ENCODE measurements at regions not wholly inside any gene's neighbourhood (a gene's known extent, or its start where the extent isn't known, plus 50 kb on each side); places are given as distances from the start of the nearest gene placed in this dataset.
A peak's percentile ranks its signal among the peaks of the same experiment; 100 is the strongest.

- H3K4me3 Mint-ChIP-seq (ENCODE audit: unreplicated experiment): no peak overlapping the region
- TF ChIP-seq, protein P1, sequence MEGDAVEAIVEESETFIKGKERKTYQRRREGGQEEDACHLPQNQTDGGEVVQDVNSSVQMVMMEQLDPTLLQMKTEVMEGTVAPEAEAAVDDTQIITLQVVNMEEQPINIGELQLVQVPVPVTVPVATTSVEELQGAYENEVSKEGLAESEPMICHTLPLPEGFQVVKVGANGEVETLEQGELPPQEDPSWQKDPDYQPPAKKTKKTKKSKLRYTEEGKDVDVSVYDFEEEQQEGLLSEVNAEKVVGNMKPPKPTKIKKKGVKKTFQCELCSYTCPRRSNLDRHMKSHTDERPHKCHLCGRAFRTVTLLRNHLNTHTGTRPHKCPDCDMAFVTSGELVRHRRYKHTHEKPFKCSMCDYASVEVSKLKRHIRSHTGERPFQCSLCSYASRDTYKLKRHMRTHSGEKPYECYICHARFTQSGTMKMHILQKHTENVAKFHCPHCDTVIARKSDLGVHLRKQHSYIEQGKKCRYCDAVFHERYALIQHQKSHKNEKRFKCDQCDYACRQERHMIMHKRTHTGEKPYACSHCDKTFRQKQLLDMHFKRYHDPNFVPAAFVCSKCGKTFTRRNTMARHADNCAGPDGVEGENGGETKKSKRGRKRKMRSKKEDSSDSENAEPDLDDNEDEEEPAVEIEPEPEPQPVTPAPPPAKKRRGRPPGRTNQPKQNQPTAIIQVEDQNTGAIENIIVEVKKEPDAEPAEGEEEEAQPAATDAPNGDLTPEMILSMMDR (IDR thresholded peaks at IDR 0.05; ENCODE audit: insufficient read depth, low read depth, low read length): no peak
- no peak for TF ChIP-seq EZH2 (IDR thresholded peaks at IDR 0.05; ENCODE audit: insufficient read depth, low read length)
- no peak for FAIRE-seq
- H3K4me2 ChIP-seq (ENCODE audit: low read length): no peak overlapping the region
- H3K4me1 ChIP-seq (ENCODE audit: insufficient read depth, low read length): no peaks in the 10 kb centered on the region
- no peaks in the 10 kb centered on the region for H3K27me3 Mint-ChIP-seq (ENCODE audit: low read depth, unreplicated experiment)
- no peaks in the 10 kb centered on the region for H3K79me2 ChIP-seq (ENCODE audit: insufficient read depth, low read length)
- H3K27ac Mint-ChIP-seq (ENCODE audit: unreplicated experiment): no peak overlapping the region
- no peaks in the 10 kb centered on the region for H3K9me3 Mint-ChIP-seq (ENCODE audit: unreplicated experiment)
- no peaks in the 10 kb centered on the region for H3K36me3 Mint-ChIP-seq (ENCODE audit: low read depth, unreplicated experiment)
- no peaks in the 10 kb centered on the region for H3K9me3 ChIP-seq (ENCODE audit: insufficient read depth, low read depth, low read length)
- no peaks in the 10 kb centered on the region for H4K20me1 ChIP-seq (ENCODE audit: insufficient read depth, low read length)
- no peaks in the 10 kb centered on the region for H3K27me3 ChIP-seq (ENCODE audit: insufficient read depth, low read length)
- no peak overlapping the region for H3K9ac ChIP-seq (ENCODE audit: low read length)
- no peak overlapping the region for H2AFZ ChIP-seq (ENCODE audit: low read depth, low read length)
- H3K36me3 ChIP-seq (ENCODE audit: insufficient read depth, low read length): no peaks in the 10 kb centered on the region
- peaks cover 2% of the 10 kb centered on the region for H3K4me1 Mint-ChIP-seq (ENCODE audit: low read depth, unreplicated experiment)
- no peak for DNase-seq (ENCODE audit: low read depth)
- H3K27ac ChIP-seq (ENCODE audit: low read depth, low read length): no peak overlapping the region
- H3K4me3 ChIP-seq (ENCODE audit: insufficient read depth, low read depth, low read length): no peak overlapping the region
Observed at GRCh38 chr13:84616864-84617263, 734.6 kb upstream of the SLITRK1 start.

- Mint-ChIP-seq H3K27ac (ENCODE audit: unreplicated experiment) (no peak overlapping the region), H3K4me3 (ENCODE audit: unreplicated experiment) (no peak overlapping the region), H3K9me3 (ENCODE audit: unreplicated experiment) (no peaks in the 10 kb centered on the region), H3K36me3 (ENCODE audit: low read depth, unreplicated experiment) (no peaks in the 10 kb centered on the region), H3K4me1 (ENCODE audit: low read depth, unreplicated experiment) (peaks cover 2% of the 10 kb centered on the region), H3K27me3 (ENCODE audit: low read depth, unreplicated experiment) (peaks cover 2% of the 10 kb centered on the region)
- Histone ChIP-seq H4K20me1 (ENCODE audit: insufficient read depth, low read length) (no peaks in the 10 kb centered on the region), H3K4me2 (ENCODE audit: low read length) (no peak overlapping the region), H3K79me2 (ENCODE audit: insufficient read depth, low read length) (no peaks in the 10 kb centered on the region), H3K4me1 (ENCODE audit: insufficient read depth, low read length) (peaks cover 6% of the 10 kb centered on the region), H2AFZ (ENCODE audit: low read depth, low read length) (no peak overlapping the region), H3K27me3 (ENCODE audit: insufficient read depth, low read length) (no peaks in the 10 kb centered on the region), H3K9ac (ENCODE audit: low read length) (no peak overlapping the region), H3K27ac (ENCODE audit: low read depth, low read length) (no peak overlapping the region), H3K9me3 (ENCODE audit: insufficient read depth, low read depth, low read length) (no peaks in the 10 kb centered on the region), H3K36me3 (ENCODE audit: insufficient read depth, low read length) (no peaks in the 10 kb centered on the region), H3K4me3 (ENCODE audit: insufficient read depth, low read depth, low read length) (no peak overlapping the region)
- peak; percentile 9 for FAIRE-seq
- TF ChIP-seq, protein P1 (IDR thresholded peaks at IDR 0.05; ENCODE audit: insufficient read depth, low read depth, low read length): no peak
- TF ChIP-seq EZH2 (IDR thresholded peaks at IDR 0.05; ENCODE audit: insufficient read depth, low read length): no peak
- DNase-seq (ENCODE audit: low read depth): peak; percentile 80
Observed at GRCh38 chr13:84609716-84610115, 727.4 kb upstream of the SLITRK1 start.

- Mint-ChIP-seq H3K36me3 (ENCODE audit: low read depth, unreplicated experiment) (no peaks in the 10 kb centered on the region), H3K4me1 (ENCODE audit: low read depth, unreplicated experiment) (peaks cover 2% of the 10 kb centered on the region), H3K27ac (ENCODE audit: unreplicated experiment) (no peak overlapping the region), H3K4me3 (ENCODE audit: unreplicated experiment) (no peak overlapping the region), H3K9me3 (ENCODE audit: unreplicated experiment) (no peaks in the 10 kb centered on the region), H3K27me3 (ENCODE audit: low read depth, unreplicated experiment) (peaks cover 2% of the 10 kb centered on the region)
- Histone ChIP-seq H3K9ac (ENCODE audit: low read length) (no peak overlapping the region), H3K27ac (ENCODE audit: low read depth, low read length) (no peak overlapping the region), H3K27me3 (ENCODE audit: insufficient read depth, low read length) (no peaks in the 10 kb centered on the region), H3K4me2 (ENCODE audit: low read length) (no peak overlapping the region), H3K9me3 (ENCODE audit: insufficient read depth, low read depth, low read length) (no peaks in the 10 kb centered on the region), H2AFZ (ENCODE audit: low read depth, low read length) (no peak overlapping the region), H3K36me3 (ENCODE audit: insufficient read depth, low read length) (no peaks in the 10 kb centered on the region), H4K20me1 (ENCODE audit: insufficient read depth, low read length) (no peaks in the 10 kb centered on the region), H3K79me2 (ENCODE audit: insufficient read depth, low read length) (no peaks in the 10 kb centered on the region), H3K4me1 (ENCODE audit: insufficient read depth, low read length) (peaks cover 6% of the 10 kb centered on the region), H3K4me3 (ENCODE audit: insufficient read depth, low read depth, low read length) (no peak overlapping the region)
- TF ChIP-seq, protein P1 (IDR thresholded peaks at IDR 0.05; ENCODE audit: insufficient read depth, low read depth, low read length): no peak
- TF ChIP-seq EZH2 (IDR thresholded peaks at IDR 0.05; ENCODE audit: insufficient read depth, low read length): no peak
- FAIRE-seq (peak; percentile 32), DNase-seq (ENCODE audit: low read depth) (peak; percentile 86)
Observed at GRCh38 chr13:84607261-84608013, 725.2 kb upstream of the SLITRK1 start.

All from astrocyte (in vitro differentiated cells and primary cell).